GOT3 (cell line): ENCODE measurements at regions not wholly inside any gene's neighbourhood (a gene's known extent, or its start where the extent isn't known, plus 50 kb on each side); places are given as distances from the start of the nearest gene placed in this dataset.

Experiments
- DNase-seq: peaks from one replicate; lab custom pipeline; 2025; ENCODE audit warnings: mixed read lengths; lab: John Stamatoyannopoulos, UW

GRCh38 chr14:95410838-95411237 is 91.1 kb upstream of the CLMN start:
- DNase-seq: no peak

GRCh38 chr14:95409477-95410272 is 90.0 kb upstream of the CLMN start:
- no peak for DNase-seq

- no peak for DNase-seq
These were observed 89.2 kb upstream of the CLMN start for GRCh38 chr14:95408731-95409476.

GRCh38 chr14:95407354-95407753 is 87.6 kb upstream of the CLMN start:
- DNase-seq: no peak

GRCh38 chr14:95406756-95407277 is 87.1 kb upstream of the CLMN start:
- DNase-seq: no peak

- no peak for DNase-seq
These were observed 84.9 kb upstream of the CLMN start for GRCh38 chr14:95404583-95404982.

GRCh38 chr14:95402578-95402977 is 82.9 kb upstream of the CLMN start:
- DNase-seq: no peak

- DNase-seq: no peak
These were observed 82.5 kb upstream of the CLMN start for GRCh38 chr14:95402176-95402575.

- no peak for DNase-seq
These were observed 79.2 kb upstream of the CLMN start for GRCh38 chr14:95398630-95399547.

- DNase-seq: no peak
These were observed 77.6 kb upstream of the CLMN start for GRCh38 chr14:95397325-95397724.

- no peak for DNase-seq
These were observed 76.5 kb upstream of the CLMN start for GRCh38 chr14:95396221-95396620.

- DNase-seq: no peak
These were observed 75.5 kb upstream of the CLMN start for GRCh38 chr14:95395098-95395737.

GRCh38 chr14:95394297-95395097 is 74.8 kb upstream of the CLMN start:
- no peak for DNase-seq

GRCh38 chr14:95392841-95393240 is 73.1 kb upstream of the CLMN start:
- no peak for DNase-seq

- DNase-seq: no peak
These were observed 71.6 kb upstream of the CLMN start for GRCh38 chr14:95391331-95391730.

GRCh38 chr14:95389471-95390011 is 69.8 kb upstream of the CLMN start:
- no peak for DNase-seq

- no peak for DNase-seq
These were observed 69.0 kb upstream of the CLMN start for GRCh38 chr14:95388699-95389098.

GRCh38 chr14:95387826-95388445 is 68.2 kb upstream of the CLMN start:
- DNase-seq: no peak

- DNase-seq: no peak
These were observed 66.9 kb upstream of the CLMN start for GRCh38 chr14:95386536-95387095.

GRCh38 chr14:95385701-95386100 is 66.0 kb upstream of the CLMN start:
- no peak for DNase-seq
